CD4-positive, alpha-beta T cell treated with Interleukin-15 for 1 hour (primary cell): ENCODE measurements at regions not wholly inside any gene's neighbourhood (a gene's known extent, or its start where the extent isn't known, plus 50 kb on each side); places are given as distances from the start of the nearest gene placed in this dataset.

ENCODE experiments used
- DNase-seq: peaks from one replicate; pipeline ENCODE4 v3.0.0-alpha.2; 2020

DNA sequence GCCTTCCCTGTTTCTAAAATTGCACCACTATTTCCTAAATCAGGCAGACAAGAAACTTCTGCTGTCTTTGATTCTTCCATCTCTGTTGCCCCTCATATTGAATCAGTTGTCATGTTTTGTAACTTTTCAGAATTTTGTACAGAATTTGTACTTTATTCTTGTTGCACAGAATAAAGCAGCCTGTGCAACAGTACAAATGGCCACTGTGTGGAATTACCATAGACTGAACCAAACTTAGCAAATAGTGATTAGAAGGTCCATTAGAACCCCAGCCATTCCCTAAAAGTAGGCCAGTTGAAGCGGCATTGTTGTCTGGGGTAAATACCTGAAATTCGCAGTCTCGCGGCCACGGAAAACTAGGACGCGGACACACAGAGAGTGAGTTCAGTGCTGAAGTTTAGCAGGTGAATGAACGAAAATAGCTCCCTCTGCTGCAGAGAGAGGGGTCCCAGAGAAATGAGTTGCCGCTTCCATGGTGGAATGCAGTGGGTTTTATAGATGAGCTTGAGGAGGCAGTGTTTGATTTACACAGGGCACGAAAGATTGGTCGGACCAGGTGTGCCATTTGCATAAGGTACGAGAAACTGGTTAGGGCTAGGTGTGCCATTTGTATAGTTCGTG, 71.8 kb downstream of the C4orf33 start:
- no peak for DNase-seq

DNA sequence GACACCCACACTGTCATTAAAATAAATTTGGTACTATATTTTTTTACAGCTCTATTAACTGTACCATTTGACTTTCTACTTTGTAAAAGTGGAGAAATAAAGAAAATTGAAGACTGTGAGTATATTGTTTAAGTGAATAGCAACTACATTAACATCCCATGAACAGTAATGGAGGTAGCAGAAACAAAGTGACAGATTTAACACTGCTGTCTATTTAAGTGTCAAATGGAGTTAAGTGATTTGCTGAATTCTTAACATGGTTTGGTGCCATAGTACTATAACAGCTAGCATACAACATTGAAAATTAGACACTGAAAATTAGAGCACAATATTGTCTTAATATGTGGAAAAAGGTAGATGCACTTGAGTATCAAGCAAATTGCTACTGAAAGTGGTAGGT, 76.2 kb downstream of the C4orf33 start:
- no peak for DNase-seq

DNA sequence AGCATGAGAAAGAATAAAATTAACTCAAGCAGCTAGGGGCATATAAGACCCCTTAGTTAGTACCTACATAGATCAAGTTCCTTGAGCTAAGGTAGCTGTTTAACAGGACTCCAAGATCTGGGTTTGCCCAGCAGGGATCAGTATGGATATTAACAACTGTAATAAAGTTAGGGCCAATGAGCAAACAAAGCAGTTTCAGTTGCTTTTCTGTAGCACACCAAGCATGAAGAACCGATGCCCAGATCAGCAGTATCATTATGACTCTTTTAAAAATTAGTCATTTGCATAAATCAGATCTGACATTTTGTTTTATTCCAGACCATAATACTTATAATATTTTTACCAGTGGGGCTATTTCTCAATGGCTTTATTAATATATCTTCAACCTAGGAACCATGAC, 80.9 kb downstream of the C4orf33 start:
- DNase-seq, result no peak

DNA sequence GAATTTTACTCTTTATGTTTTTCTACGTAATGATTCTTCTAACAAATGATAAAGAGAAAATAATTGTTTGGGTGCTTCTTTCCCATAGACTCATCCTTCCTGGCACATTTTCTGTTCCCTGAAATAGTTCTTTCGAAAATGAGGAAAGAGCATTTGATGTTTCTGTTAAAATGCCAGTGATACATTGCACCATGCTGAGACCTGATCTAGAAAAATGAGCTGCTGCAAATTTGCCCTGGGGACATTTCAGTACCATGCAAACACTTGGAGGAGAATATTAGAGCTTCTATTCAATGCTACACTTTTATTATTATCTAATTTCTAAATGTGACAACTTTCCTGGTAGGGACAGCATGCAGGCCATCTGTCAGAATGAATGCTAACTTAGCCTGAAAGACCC, 83.3 kb downstream of the C4orf33 start:
- no peak for DNase-seq

DNA sequence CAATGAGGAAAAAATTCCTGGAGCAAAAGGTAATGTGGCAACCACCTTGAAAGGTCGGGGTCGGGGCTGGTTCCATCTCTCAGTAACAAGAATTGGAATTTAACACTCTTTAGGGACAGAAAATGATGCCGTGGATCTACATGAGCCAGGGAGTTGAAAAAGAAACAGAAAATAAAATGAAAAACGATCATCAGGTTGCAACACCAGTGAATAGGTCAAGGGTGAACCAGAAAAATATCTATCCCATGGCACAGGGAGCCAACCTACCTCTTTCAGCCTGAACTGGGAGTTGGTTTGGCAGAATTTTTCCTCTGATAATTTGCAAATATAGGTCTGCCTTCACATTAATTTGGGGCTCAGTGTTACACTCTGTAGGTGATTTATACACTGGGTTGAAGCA, 93.7 kb downstream of the C4orf33 start:
- DNase-seq, result no peak

GRCh38 chr4:129193357-129194100, 97.6 kb downstream of the C4orf33 start:
- no peak for DNase-seq

DNA sequence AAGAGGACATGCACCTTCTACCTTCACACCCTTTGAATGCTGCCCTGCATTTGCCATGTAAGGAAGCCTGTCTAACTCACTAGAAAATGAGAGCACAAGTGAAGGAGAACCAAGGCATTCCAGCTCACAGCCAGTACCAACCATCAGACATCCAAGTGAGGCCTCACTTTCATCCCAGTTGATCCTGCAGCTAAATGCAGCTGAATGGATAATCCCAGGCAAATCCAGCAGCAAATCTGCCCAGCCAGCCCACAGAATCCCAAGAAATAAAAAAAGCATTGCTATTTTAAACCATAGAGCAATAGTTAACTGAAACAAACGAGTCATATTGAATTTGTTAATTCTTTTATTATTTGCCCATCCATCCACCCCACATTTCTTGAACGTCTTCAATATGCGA, 112.5 kb downstream of the C4orf33 start:
- no peak for DNase-seq

DNA sequence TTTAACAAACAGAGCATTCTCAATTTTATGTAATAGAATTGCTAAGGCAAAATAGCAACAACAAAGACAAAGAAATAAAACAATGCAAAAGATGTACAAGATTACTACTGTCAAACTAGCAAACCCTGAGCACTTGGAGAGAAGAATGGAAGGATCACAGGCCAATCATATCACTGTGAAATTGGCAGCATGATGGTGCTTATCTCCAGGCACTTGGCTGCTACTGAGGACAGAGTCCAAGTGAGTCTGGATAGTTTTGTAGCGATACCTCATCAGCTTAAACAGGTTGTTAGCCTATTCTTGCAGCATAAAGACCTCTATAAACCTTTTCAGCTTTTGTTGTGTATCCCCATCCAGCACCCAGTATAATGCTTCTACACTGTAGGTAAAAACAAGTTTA, 117.7 kb downstream of the C4orf33 start:
- no peak for DNase-seq

GRCh38 chr4:129218360-129218759, 122.4 kb downstream of the C4orf33 start:
- DNase-seq, result no peak

- DNase-seq, result no peak
Observed at GRCh38 chr4:129218897-129219296, 122.9 kb downstream of the C4orf33 start.

DNA sequence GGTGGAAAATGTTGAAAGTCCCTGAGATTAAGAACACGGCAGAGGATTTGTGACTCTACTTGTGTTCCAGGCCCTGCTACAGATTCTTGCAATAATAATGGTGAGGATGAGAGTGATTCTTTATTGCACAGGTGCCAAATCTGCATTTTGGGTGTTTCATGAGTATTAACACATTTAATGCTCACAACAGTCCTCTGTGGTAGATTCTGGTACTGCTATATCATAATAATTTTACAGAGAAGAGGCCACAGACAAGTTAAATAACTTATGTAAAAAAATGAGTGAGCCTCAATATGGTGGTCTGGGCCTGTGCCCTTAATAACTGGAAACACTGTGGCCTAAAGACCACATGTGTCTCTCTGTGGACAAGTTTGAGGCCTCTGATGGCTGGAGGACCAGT, 124.3 kb downstream of the C4orf33 start:
- no peak for DNase-seq

GRCh38 chr4:129223945-129224344, 128.0 kb downstream of the C4orf33 start:
- no peak for DNase-seq

DNA sequence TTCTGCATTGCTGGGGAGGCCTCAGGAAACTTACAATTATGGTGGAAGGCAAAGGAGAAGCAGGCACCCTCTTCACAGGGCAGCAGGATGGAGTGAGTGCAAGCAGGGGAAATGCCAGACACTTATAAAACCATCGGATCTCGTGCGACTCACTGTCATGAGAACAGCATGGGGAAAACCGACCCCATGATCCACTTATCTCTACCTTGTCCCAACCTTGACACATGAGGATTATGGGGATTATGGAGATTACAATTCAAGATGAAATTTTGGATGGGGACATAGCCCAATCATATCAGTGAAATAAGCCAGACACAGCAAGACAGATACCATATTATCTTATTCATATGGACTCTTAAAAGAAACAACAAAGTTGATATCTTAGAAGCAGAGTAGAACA, 134.9 kb downstream of the C4orf33 start:
- no peak for DNase-seq

- no peak for DNase-seq
Observed at GRCh38 chr4:129231945-129232588, 136.1 kb downstream of the C4orf33 start.

DNA sequence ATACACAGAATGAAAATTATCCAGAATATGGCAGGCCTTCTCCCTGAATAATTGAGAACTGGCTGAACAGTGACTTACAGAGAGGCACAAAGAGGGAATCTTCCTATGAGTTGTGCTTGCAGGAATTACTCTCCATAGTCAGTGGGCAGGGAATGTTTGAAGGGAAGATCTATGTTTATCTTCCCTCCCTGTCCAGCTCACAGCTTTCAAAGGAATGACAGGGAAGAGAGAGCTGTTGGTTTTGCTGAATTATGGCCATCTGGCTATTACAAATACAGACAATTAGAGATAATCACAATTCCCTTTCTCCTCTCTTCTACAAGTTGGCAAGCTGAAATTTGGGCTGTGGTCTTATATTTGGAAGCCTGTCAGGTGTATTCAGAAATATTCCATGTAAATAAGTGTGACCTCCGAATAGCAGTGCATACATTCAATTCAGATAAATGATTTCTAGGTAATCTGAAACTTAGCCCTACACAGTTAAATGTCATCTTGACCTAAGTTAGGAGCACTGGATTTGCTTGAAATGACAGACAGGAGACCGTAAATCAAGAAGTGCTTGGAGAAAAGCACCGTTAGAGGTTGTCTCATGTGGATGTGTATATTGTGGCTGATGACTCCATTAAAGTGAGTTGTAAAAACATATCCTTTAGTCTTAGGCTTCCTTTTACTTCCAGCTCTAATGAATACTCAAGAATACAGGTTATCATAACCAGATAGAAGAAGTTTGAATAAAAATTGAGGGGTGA, 136.8 kb downstream of the C4orf33 start:
- DNase-seq, result no peak

GRCh38 chr4:129233691-129234090, 137.7 kb downstream of the C4orf33 start:
- DNase-seq, result no peak

- no peak for DNase-seq
Observed at GRCh38 chr4:129236351-129236750, 140.4 kb downstream of the C4orf33 start.

DNA sequence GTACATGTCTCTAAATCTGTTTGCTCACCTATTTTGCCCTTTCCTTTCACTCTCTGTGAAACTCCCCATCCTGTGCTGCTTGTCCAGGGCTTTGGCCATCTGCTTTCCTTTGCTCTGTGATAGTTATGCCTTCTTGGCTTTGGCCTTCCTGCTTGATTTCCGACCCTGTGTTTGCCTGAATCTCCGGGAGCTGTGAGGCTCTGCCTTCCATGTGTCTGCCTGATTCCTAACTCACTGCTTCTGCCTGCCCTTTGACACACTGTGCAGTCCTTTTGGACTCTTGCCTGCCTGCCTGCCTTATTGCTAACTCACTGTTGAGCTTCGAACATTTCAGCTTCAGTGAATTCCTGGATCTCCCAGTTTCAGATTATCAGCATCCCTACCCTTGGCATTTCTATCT, 143.1 kb downstream of the C4orf33 start:
- no peak for DNase-seq

DNA sequence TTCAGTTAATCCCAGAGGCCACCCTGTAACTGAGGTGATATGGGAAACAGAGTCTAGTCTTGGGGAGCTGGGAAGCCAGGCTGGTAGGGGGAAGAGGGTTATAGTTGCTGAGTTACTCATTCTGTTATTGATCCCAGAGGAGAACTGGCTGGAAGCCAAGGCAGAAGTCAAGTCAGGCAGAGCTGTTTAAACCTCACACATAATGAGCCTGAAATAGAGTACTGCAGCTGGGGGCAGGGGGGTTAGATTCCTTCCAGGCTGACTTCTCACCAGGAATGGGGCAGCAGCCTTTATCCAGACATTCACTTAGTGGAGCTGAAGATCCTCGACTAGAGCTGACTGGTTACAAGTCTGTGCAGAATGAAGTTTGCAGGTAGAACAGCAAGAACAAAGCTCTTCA, 144.9 kb downstream of the C4orf33 start:
- DNase-seq, result no peak

DNA sequence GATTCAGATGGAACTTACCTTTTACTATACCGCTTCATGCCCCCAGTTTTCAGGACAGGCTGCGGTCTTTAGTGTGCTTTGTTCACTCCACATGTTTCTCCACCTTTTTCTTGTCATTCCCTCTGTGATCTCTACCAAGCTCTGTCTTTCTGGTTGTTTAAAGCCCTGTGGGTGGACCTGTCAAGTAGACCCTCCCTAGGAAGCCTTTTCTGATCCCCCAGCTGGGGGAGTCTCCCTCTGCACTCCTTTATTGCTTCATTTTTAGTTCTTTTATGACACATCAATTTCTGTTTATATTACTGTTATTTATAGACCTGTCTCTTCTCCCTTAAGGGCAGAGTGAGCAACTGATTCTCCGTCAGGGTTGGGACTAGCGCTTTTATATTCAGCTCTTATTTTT, 150.2 kb downstream of the C4orf33 start:
- DNase-seq, result no peak

DNA sequence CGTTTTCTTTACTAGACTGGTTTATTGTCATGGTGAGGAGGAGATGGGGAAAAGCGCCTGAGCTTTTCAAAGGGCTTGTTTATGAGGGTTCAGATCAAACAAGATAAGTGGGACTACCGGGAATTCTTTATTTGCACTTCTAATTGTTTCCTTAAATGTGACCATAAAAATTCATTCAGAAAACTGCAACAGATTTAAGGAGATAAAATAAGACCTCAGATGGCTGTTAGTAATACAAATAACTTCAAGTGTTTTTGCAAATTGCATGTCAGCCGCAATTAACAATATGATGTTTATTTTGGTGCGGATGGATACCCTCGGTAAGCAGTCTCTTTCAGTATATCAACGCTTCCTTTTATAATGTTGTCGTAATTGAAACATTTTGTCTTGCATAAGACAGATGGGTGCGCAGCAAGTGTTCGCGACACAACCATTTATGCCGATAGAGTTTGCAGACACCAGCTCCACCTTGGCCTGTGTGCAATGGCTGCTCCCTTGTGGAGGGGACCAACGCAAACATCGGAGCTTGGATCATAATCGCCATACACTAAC, 151.0 kb downstream of the C4orf33 start:
- DNase-seq, result no peak

DNA sequence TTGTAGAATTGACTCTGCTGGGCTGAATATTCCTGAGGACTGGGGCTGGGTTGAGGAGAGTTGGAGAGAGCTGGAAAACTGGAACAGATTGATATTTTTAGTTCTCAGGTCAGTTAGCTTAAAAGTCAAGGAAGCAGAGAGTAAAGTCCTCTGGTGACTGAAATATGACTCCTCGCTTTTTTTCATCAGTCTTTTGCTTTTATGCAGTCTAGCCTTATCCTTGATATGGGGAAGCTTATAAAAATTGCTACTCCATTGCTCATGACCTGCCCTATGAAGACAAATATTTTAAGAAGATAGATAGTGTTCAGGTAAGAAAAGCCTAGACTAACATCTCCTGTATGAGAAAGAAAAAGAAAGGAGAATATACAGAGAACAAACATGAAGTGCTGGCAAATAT, 152.7 kb downstream of the C4orf33 start:
- no peak for DNase-seq

DNA sequence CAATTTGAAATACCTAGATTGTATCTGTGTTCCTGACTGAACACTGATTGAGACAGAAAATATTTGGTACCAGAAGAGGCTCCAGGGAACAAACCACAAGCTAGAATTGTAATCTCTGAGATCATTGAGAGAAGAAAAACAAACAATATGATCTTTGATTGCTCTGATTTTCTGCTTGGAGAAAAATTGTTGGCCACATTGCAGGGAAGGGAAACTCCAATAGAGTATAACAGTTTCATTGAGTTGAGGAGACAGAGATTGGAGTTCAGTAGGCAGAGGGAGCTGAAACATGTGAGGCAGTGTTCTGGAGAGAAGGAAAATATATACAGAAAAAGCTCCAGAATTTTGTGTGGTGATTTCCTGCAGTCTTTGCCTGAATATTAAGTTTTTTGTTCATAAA, 158.2 kb downstream of the C4orf33 start:
- DNase-seq, result no peak
